ENCODE measurements at regions not wholly inside any gene's neighbourhood (a gene's known extent, or its start where the extent isn't known, plus 50 kb on each side); places are given as distances from the start of the nearest gene placed in this dataset.

DNA sequence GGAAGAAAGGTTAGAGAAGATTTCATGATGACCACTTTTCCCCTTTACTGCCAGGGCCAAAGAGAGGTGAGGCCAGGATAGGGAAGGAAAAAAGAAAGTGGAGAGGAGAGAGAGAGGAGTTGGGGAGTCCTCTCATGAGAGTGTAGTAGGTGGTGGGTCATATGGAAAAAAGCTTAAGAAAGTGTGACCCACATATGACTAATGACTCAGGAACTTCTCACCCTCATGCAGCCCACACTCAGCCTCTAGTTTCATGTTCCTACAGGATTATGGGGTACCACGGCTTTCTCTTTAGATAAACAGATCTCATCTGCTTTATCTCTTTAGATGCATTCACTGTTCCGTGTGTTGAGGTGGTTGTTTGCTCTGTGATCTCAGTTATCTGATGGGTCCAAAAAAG is 462.5 kb upstream of the IGFBP3 start:
- no peak for DNase-seq (ENCODE audit: low read depth in 2 of 2)

DNA sequence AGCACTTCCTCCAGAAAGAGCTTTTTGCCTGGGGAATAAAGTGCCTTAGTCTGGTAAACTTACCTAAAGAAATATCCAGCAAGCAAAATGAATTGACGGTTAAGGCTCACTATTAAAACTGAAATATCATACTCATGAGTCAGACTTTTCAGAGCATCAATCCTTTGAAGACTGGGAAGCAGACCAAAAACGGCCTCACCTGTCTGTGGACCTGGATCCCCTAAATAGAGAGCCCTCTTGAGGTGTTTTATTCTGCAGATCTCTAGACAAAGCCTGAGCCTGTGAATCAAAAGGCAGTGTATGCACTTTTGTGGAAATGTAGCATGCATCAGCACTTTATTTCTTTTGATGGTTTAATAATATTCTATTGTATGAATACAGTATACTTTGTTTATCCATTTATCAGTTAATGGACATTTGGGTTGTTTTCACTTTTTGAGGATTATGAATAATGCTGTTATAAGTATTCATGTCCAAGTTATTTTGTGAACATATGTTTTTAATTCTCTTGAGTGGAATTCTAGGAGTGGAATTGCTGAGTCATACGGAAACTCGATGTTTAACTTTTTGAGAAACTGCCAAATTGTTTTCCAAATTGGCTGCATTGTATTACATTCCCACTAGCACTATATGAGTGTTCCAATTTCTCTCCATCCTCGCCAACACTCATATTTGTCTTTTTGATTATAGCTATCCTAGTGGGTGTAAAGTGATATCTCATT is 449.0 kb upstream of the IGFBP3 start:
- DNase-seq (ENCODE audit: low read depth in 2 of 2), result peak; percentile 96

GRCh38 chr7:46368871-46369270 is 447.8 kb upstream of the IGFBP3 start:
- DNase-seq (ENCODE audit: low read depth in 2 of 2), result no peak

DNA sequence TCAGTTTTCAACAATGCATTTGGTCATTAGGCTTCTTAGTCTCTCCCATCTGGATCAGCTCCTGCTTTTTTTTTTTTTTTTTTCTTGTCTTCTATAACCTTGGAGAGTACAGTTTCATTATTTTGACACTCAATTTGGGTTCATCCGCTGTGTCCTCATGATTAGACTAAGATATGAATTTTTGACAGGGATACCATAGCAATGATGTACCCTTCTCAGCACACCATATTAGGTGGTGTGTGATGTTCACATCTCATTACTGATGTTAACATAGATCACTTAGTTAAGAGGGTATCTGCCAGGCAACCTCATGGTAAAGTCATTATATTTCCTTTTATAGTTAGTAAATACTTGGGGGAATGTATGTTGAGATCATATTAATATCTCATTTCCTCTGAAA is 445.5 kb upstream of the IGFBP3 start:
- DNase-seq (ENCODE audit: low read depth in 2 of 2), result no peak

- DNase-seq (ENCODE audit: low read depth in 2 of 2), result no peak
Measured at GRCh38 chr7:46363688-46364087, 442.6 kb upstream of the IGFBP3 start.

- no peak for DNase-seq (ENCODE audit: low read depth in 2 of 2)
Measured at GRCh38 chr7:46360811-46361210, 439.7 kb upstream of the IGFBP3 start.

GRCh38 chr7:46360296-46360695 is 439.2 kb upstream of the IGFBP3 start:
- DNase-seq (ENCODE audit: low read depth in 2 of 2), result no peak

- no peak for DNase-seq (ENCODE audit: low read depth in 2 of 2)
Measured at GRCh38 chr7:46357851-46358250, 436.8 kb upstream of the IGFBP3 start.

DNA sequence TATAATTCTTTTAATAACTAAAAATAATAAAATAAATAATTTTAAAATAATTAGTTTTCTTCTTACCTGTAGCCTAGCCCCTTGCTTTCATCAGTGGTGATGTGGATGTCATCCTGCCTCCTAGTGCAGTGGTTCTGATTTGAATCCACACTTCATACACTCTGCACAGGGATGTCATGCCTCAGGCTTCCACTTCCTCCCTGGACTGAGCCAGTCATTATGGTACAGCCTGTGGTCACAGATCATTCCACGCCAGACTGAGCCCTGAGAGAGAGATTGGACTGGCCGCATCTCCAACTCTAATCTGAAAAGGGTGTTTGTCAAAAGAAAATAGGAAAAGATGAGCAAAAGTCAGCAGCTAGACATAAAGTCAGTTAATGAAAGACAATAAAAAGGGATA is 436.2 kb upstream of the IGFBP3 start:
- no peak for DNase-seq (ENCODE audit: low read depth in 2 of 2)

- DNase-seq (ENCODE audit: low read depth in 2 of 2), result no peak
Measured at GRCh38 chr7:46356371-46356770, 435.3 kb upstream of the IGFBP3 start.

- DNase-seq (ENCODE audit: low read depth in 2 of 2), result no peak
Measured at GRCh38 chr7:46355331-46355730, 434.3 kb upstream of the IGFBP3 start.

DNA sequence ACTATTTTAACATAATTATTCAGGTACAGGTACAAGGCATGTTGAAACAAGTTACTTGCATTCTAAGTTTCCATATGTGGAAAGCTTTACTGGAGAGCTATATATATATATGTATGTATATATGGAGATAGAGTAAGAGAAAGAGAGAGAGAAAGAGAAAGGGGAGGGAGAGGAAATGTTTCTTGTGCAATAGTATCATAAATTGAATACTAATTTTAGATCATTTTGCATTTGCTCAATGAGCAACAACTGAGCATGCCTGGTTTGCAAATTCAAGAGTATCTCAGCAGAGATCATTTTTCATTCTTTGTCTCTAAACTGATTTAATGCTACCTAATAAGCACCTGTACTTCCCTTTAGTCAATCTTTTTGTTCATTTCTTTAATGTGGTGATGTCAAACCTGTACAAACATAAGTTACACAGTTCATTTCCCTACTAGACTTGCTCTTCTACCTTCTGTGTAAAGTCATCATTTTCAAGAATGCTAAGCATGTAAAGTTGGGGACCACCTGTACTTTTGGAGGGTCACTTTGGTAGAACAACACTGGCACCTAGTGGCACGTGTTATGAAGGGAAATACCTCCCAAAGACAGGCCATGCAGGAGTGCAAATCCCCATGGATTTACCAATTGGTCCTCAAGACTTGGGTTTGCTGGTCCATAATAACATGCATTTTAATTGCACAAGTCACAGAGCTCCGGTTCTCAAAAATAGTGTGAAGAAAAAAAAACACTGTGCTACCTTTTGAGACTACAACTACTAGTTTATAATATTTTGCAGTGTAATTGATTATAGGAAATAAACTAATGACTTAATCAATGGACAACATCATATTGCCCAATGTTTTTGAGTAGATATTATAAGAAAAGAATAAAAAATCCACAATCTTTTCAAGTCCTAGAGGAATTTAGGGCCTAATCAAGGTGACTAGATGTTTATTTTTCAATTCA is 431.2 kb upstream of the IGFBP3 start:
- peak; percentile 59 to 60 for DNase-seq (ENCODE audit: low read depth in 2 of 2)

GRCh38 chr7:46349490-46349889 is 428.4 kb upstream of the IGFBP3 start:
- DNase-seq (ENCODE audit: low read depth in 2 of 2), result no peak

DNA sequence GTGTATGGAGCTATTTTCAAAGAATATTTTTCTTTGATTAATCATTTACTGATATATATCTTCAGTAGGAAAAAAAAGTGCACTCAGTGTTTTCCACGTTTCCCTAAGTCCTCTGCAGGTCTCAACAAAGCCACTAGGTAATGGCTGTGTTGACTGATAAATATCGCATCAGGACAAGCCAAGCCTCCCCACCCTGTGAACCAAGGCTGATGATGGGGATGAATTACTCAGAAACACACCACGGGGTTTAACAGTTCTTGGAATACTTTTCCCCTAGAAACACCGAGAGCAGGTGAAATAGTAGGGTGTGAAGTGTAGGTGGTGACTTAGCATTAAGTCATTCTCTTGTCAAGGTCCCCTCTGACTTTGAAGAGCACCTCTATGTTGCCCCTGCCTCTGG is 423.5 kb upstream of the IGFBP3 start:
- DNase-seq (ENCODE audit: low read depth in 2 of 2), result no peak

GRCh38 chr7:46343802-46344201 is 422.7 kb upstream of the IGFBP3 start:
- DNase-seq (ENCODE audit: low read depth in 2 of 2), result no peak

DNA sequence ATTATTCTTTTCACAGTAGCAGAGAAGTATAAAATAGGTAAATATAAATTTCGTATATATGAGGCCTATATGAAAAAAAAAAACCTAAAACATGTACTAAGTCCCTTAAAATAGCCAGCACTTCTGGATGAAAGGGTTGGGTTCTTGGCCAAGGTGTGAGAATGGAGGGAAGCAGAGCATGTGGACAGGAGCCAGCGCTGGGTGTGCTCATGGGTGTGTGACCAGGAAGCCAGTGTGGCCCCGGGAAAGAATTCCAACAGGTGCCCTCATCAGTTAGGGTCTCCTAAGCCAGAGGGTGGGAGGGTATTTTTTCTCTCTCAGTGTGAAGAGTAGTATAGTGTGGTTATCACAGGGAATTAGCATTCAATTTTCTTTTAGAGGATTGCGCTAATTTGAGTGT is 401.9 kb upstream of the IGFBP3 start:
- no peak for DNase-seq (ENCODE audit: low read depth in 2 of 2)

GRCh38 chr7:46321556-46322205 is 400.6 kb upstream of the IGFBP3 start:
- peak; percentile 32 to 45 for DNase-seq (ENCODE audit: low read depth in 2 of 2)

- peak; percentile 25 to 28 for DNase-seq (ENCODE audit: low read depth in 2 of 2)
Measured at GRCh38 chr7:46320956-46321355, 399.9 kb upstream of the IGFBP3 start.

- DNase-seq (ENCODE audit: low read depth in 2 of 2), result no peak
Measured at GRCh38 chr7:46319841-46320240, 398.8 kb upstream of the IGFBP3 start.

DNA sequence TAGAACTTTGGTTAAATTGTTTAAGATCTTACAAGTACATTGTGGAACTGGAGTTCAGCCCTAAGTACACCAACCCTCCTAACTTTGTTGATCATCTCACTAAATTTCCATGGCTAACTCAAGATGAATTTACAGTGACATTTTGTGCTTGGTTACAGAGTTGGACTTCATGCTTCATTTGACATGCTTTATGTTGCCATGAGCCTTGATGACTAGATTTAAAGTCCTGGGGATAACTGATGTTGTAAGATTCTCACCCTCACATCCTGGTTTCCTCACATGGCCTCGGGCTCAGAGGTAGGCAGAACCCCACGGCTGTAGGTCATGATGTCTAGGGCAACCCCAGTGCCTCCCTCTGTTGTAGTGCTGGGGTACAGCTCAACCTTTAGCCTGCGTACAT is 397.2 kb upstream of the IGFBP3 start:
- no peak for DNase-seq (ENCODE audit: low read depth in 2 of 2)

DNA sequence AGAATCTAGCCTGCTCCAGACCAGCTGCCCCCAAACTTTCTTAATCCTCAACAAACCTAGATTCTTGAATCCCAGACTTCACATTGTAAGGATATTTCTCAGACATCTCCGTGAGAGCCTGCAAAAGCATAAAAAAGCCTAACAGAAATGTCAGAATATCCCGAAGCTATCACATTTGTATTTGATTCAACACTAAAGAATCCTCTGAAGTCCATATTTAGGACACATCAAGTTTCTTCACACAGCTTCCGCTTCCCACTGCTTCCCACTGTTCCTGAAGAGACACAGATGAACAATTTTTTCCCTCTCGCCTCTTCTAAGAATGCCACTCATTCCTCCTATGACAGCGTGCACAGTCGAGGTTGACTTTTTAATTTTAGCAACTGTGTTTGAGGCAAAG is 396.2 kb upstream of the IGFBP3 start:
- DNase-seq (ENCODE audit: low read depth in 2 of 2), result no peak

GRCh38 chr7:46315891-46316290 is 394.8 kb upstream of the IGFBP3 start:
- peak; percentile 31 to 34 for DNase-seq (ENCODE audit: low read depth in 2 of 2)
